Esophagus muscularis mucosa (tissue), 4 donors: ENCODE measurements at regions not wholly inside any gene's neighbourhood (a gene's known extent, or its start where the extent isn't known, plus 50 kb on each side); places are given as distances from the start of the nearest gene placed in this dataset.

Experiments used
- DNase-seq: peaks from one replicate; pipeline ENCODE4 v3.0.0-alpha.2; 2017; ENCODE audit errors: extremely low spot score
- H3K27ac ChIP-seq, 4 donors: fragments of 200-600 bp; sonication (generic); replicated peaks in 1 of 4; 1 replicate in 3 of 4; 2 replicates in 1 of 4; pipeline ENCODE4 v1.5.1; 2016 to 2019; ENCODE audit warnings: mild to moderate bottlenecking in 1 of 4
- H3K27me3 ChIP-seq, 4 donors: fragments of 200-600 bp; sonication (generic); one replicate each; pipeline versions ENCODE4 v1.5.1 to v1.6.0; 2016 to 2019
- H3K36me3 ChIP-seq, 4 donors: fragments of 200-600 bp; sonication (generic); one replicate each; pipeline ENCODE4 v1.5.1; 2016 to 2019
- H3K4me1 ChIP-seq, 4 donors: fragments of 200-600 bp; sonication (generic); one replicate each; pipeline ENCODE4 v1.5.1; 2016 to 2019
- H3K4me3 ChIP-seq, 4 donors: fragments of 200-600 bp; sonication (generic); 1 replicate in 2 of 4; 2 replicates in 2 of 4; pipeline ENCODE4 v1.5.1; 2016 to 2019; ENCODE audit warnings: mild to moderate bottlenecking in 4 of 4, moderate library complexity in 1 of 4
- H3K9me3 ChIP-seq, 4 donors: fragments of 200-600 bp; sonication (generic); 1 replicate in 3 of 4; 2 replicates in 1 of 4; pipeline ENCODE4 v1.5.1; 2016 to 2019
- EP300 ChIP-seq: sonication (generic); formaldehyde crosslinking; IDR thresholded peaks from one replicate; pipeline ENCODE4 v1.6.1; 2017; ENCODE audit warnings: antibody characterized with exemption
- POLR2A ChIP-seq: fragments of 450-650 bp; IDR thresholded peaks from one replicate; pipeline ENCODE4 v1.6.1; 2017; ENCODE audit warnings: antibody characterized with exemption, moderate library complexity, mild to moderate bottlenecking, low read depth
- POLR2AphosphoS5 ChIP-seq, 2 donors: sonication (generic); formaldehyde crosslinking; IDR thresholded peaks; one replicate each; pipeline ENCODE4 v1.6.1; 2017; ENCODE audit warnings: antibody characterized with exemption in 2 of 2
- WGBS: methylation state at CpG from one replicate; pipeline ENCODE4 v1.1.5; 2018; 5-methylcytosine and 5-hydroxymethylcytosine counted together
- intact Hi-C: fragments of 100-400 bp; cut with DNase I; formaldehyde crosslinking; loops from one replicate; pipeline ENCODE4 v1.15.1; 2023
- TF ChIP-seq, protein P1 (sequence below), 3 experiments: fragments of 200-600 bp in 2 of 3; fragments of 450-650 bp in 1 of 3; sonication (generic) in 2 of 3; IDR thresholded peaks; one replicate each; pipeline ENCODE4 v1.5.1; 2017 to 2019; ENCODE audit warnings: antibody characterized with exemption in 3 of 3, mild to moderate bottlenecking in 2 of 3, moderate library complexity in 1 of 3

DNA sequence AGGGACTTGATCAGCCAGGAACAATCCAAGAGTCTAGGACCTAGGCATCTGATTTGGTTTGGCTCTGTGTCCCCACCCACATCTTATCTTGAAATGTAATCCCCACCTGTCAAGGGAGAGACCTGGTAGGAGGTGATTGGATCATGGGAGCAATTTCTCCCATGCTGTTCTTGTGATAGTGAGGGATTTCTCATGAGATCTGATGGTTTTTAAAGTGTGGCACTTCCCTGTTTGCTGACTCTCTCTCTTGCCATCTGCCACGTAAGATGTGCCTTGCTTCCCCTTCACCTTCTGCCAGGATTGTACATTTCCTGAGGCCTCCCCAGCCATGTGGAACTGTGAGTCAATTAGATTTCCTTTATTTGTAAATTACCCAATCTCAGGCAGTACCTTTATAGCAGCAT lies 201.7 kb upstream of the ACTBL2 start:
- H3K27me3 ChIP-seq: no peaks in the 10 kb centered on the region
- H3K36me3 ChIP-seq: no peaks in the 10 kb centered on the region
- H3K4me1 ChIP-seq: peaks cover 0 to 10% (median 4%) of the 10 kb centered on the region in 4 donors
- no peak overlapping the region for H3K27ac ChIP-seq
- DNase-seq: no peak
- intact Hi-C loops: no loop called here
- TF ChIP-seq EP300 (no peak), POLR2AphosphoS5 (IDR thresholded peaks at IDR 0.05) (no peak), POLR2A (no peak)
- TF ChIP-seq, protein P1, sequence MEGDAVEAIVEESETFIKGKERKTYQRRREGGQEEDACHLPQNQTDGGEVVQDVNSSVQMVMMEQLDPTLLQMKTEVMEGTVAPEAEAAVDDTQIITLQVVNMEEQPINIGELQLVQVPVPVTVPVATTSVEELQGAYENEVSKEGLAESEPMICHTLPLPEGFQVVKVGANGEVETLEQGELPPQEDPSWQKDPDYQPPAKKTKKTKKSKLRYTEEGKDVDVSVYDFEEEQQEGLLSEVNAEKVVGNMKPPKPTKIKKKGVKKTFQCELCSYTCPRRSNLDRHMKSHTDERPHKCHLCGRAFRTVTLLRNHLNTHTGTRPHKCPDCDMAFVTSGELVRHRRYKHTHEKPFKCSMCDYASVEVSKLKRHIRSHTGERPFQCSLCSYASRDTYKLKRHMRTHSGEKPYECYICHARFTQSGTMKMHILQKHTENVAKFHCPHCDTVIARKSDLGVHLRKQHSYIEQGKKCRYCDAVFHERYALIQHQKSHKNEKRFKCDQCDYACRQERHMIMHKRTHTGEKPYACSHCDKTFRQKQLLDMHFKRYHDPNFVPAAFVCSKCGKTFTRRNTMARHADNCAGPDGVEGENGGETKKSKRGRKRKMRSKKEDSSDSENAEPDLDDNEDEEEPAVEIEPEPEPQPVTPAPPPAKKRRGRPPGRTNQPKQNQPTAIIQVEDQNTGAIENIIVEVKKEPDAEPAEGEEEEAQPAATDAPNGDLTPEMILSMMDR (IDR thresholded peaks at IDR 0.05): no peak
- no peak overlapping the region for H3K4me3 ChIP-seq
- 64% methylated on average over 1 of the region's 1 CpG for WGBS
- no peaks in the 10 kb centered on the region for H3K9me3 ChIP-seq

GRCh38 chr5:57683036-57683630 lies 200.5 kb upstream of the ACTBL2 start:
- no peaks in the 10 kb centered on the region for H3K27me3 ChIP-seq
- no peak overlapping the region for H3K4me3 ChIP-seq
- H3K9me3 ChIP-seq: no peaks in the 10 kb centered on the region
- DNase-seq: no peak
- no peak for TF ChIP-seq POLR2A
- TF ChIP-seq, protein P1 (IDR thresholded peaks at IDR 0.05): no peak
- TF ChIP-seq POLR2AphosphoS5 (IDR thresholded peaks at IDR 0.05): no peak
- no peak for TF ChIP-seq EP300
- H3K27ac ChIP-seq: no peak overlapping the region
- peaks cover 0 to 10% (median 4%) of the 10 kb centered on the region in 4 donors for H3K4me1 ChIP-seq
- 82% methylated on average over 2 of the region's 2 CpGs for WGBS
- intact Hi-C loops: no loop called here
- H3K36me3 ChIP-seq: no peaks in the 10 kb centered on the region

GRCh38 chr5:57681942-57682341 lies 199.3 kb upstream of the ACTBL2 start:
- Histone ChIP-seq H3K9me3 (no peaks in the 10 kb centered on the region), H3K4me1 (peaks cover 0 to 11% (median 5%) of the 10 kb centered on the region in 4 donors), H3K4me3 (no peak overlapping the region), H3K36me3 (no peaks in the 10 kb centered on the region), H3K27me3 (no peaks in the 10 kb centered on the region), H3K27ac (no peak overlapping the region)
- TF ChIP-seq, protein P1 (IDR thresholded peaks at IDR 0.05): no peak
- DNase-seq: no peak
- 81% methylated on average over 3 of the region's 3 CpGs for WGBS
- intact Hi-C loops: no loop called here

- intact Hi-C loops: no loop called here
- Histone ChIP-seq H3K27ac (no peak overlapping the region), H3K4me1 (peaks cover 0 to 16% (median 9%) of the 10 kb centered on the region in 4 donors), H3K4me3 (no peak overlapping the region), H3K36me3 (no peaks in the 10 kb centered on the region), H3K27me3 (no peaks in the 10 kb centered on the region), H3K9me3 (no peaks in the 10 kb centered on the region)
- WGBS: 100% methylated on average over 1 of the region's 1 CpG
- TF ChIP-seq, protein P1 (IDR thresholded peaks at IDR 0.05): no peak
- no peak for TF ChIP-seq POLR2A
- no peak for TF ChIP-seq EP300
- TF ChIP-seq POLR2AphosphoS5 (IDR thresholded peaks at IDR 0.05): no peak
- no peak for DNase-seq
Measured at GRCh38 chr5:57680686-57681085, 198.1 kb upstream of the ACTBL2 start.

DNA sequence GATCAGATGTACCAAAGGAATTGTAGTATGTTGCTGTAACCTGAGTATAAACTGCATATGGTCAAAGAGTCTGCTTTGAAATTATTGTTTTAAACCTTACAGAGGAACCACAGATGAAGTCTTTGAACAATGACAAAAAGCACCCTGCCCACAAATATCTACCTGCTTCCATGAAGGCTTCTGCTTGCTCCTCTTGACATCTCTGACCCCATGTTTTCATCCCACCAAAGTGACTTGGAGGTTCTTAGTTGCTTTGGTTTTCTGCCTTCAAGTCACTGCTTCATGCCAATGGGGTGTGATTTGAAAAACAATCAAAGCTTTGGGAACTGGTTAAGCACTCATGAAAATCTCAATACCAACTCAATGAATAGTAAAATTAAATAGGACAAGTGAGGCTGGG lies 194.6 kb upstream of the ACTBL2 start:
- intact Hi-C loops: no loop called here
- no peak for DNase-seq
- no peaks in the 10 kb centered on the region for H3K36me3 ChIP-seq
- H3K4me1 ChIP-seq: peaks cover 0 to 8% (median 4%) of the 10 kb centered on the region in 4 donors
- H3K27me3 ChIP-seq: no peaks in the 10 kb centered on the region
- H3K27ac ChIP-seq: no peak overlapping the region
- no peaks in the 10 kb centered on the region for H3K9me3 ChIP-seq
- H3K4me3 ChIP-seq: no peak overlapping the region
- TF ChIP-seq POLR2AphosphoS5 (IDR thresholded peaks at IDR 0.05): no peak
- no peak for TF ChIP-seq EP300
- TF ChIP-seq, protein P1 (IDR thresholded peaks at IDR 0.05): no peak
- no peak for TF ChIP-seq POLR2A
